MM.1S (cell line): ENCODE measurements at regions not wholly inside any gene's neighbourhood (a gene's known extent, or its start where the extent isn't known, plus 50 kb on each side); places are given as distances from the start of the nearest gene placed in this dataset.
A peak's percentile ranks its signal among the peaks of the same experiment; 100 is the strongest.

Experiments
- DNase-seq: peaks from one replicate; pipeline ENCODE4 v3.0.0-alpha.2; 2015
- H2AFZ ChIP-seq: fragments of 300-600 bp; sonication (generic); 2 replicates; pipeline ENCODE4 v1.6.0; 2016; ENCODE audit warnings: antibody characterized with exemption, low read length
- H3F3A ChIP-seq: fragments of 300-600 bp; sonication (generic); 2 replicates; pipeline ENCODE4 v1.6.1; 2016; ENCODE audit warnings: mild to moderate bottlenecking, antibody characterized with exemption, low read length, moderate library complexity, mixed read lengths; ENCODE audit not compliant: insufficient read depth
- H3K27ac ChIP-seq: fragments of 300-600 bp; sonication (generic); 2 replicates; pipeline ENCODE4 v1.5.1; 2016; ENCODE audit warnings: mild to moderate bottlenecking, low read length
- H3K27me3 ChIP-seq: fragments of 300-600 bp; sonication (generic); replicated peaks from 2 replicates; pipeline ENCODE4 v1.6.0; 2016; ENCODE audit warnings: low read length; ENCODE audit not compliant: insufficient read depth
- H3K36me3 ChIP-seq: fragments of 300-600 bp; sonication (generic); replicated peaks from 2 replicates; pipeline ENCODE4 v1.6.1; 2016; ENCODE audit warnings: mild to moderate bottlenecking, low read length, mixed read lengths; ENCODE audit not compliant: insufficient read depth
- H3K4me1 ChIP-seq: fragments of 300-600 bp; sonication (generic); 2 replicates; pipeline ENCODE4 v1.6.1; 2016; ENCODE audit warnings: low read length, mixed read lengths
- H3K4me2 ChIP-seq: fragments of 300-600 bp; sonication (generic); 2 replicates; pipeline ENCODE4 v1.6.0; 2016; ENCODE audit warnings: low read depth, low read length
- H3K4me3 ChIP-seq: fragments of 300-600 bp; sonication (generic); 2 replicates; pipeline ENCODE4 v1.5.1; 2016; ENCODE audit warnings: low read length, mixed read lengths
- H3K79me2 ChIP-seq: fragments of 300-600 bp; sonication (generic); 2 replicates; pipeline ENCODE4 v1.6.1; 2016; ENCODE audit warnings: mixed run types, low read length, mixed read lengths
- H3K9ac ChIP-seq: fragments of 300-600 bp; sonication (generic); 2 replicates; pipeline ENCODE4 v1.6.1; 2016; ENCODE audit warnings: low read length, mixed read lengths
- H3K9me2 ChIP-seq: fragments of 300-600 bp; sonication (generic); replicated peaks from 2 replicates; pipeline ENCODE4 v1.6.1; 2016; ENCODE audit warnings: mild to moderate bottlenecking, low read length, mixed read lengths; ENCODE audit not compliant: insufficient read depth
- H3K9me3 ChIP-seq: fragments of 300-600 bp; sonication (generic); replicated peaks from 2 replicates; pipeline ENCODE4 v1.6.1; 2016; ENCODE audit warnings: mild to moderate bottlenecking, low read length, mixed read lengths; ENCODE audit not compliant: insufficient read depth
- H4K20me1 ChIP-seq: fragments of 300-600 bp; sonication (generic); 2 replicates; pipeline ENCODE4 v1.6.1; 2016; ENCODE audit warnings: mild to moderate bottlenecking, low read length, moderate library complexity, mixed read lengths; ENCODE audit not compliant: insufficient read depth
- CTCF ChIP-seq: fragments of 300-600 bp; sonication (generic); IDR thresholded peaks from 2 replicates; pipeline ENCODE4 v1.5.1; 2016; ENCODE audit warnings: antibody characterized with exemption, low read length, mixed read lengths
- EZH2 ChIP-seq: fragments of 300-600 bp; sonication (generic); optimal IDR thresholded peaks from 2 replicates; pipeline ENCODE3; 2017; ENCODE audit warnings: low read depth, mild to moderate bottlenecking, antibody characterized with exemption, low read length, mixed read lengths
- EZH2phosphoT487 ChIP-seq: fragments of 300-600 bp; sonication (generic); IDR thresholded peaks from 2 replicates; pipeline ENCODE4 v1.6.1; 2018; ENCODE audit warnings: antibody characterized with exemption, low read length

- no peaks in the 10 kb centered on the region for H4K20me1 ChIP-seq
- H3K9ac ChIP-seq = no peak overlapping the region
- H3K4me1 ChIP-seq = 0 out of 2 replicates have a peak, but pooled peaks cover 5% of the 10 kb centered on the region
- H3K9me3 ChIP-seq = no peaks in the 10 kb centered on the region
- no peak overlapping the region for H2AFZ ChIP-seq
- H3K36me3 ChIP-seq = no peaks in the 10 kb centered on the region
- no peak overlapping the region for H3K4me3 ChIP-seq
- TF ChIP-seq EZH2 (no peak), EZH2phosphoT487 (no peak), CTCF (no peak)
- H3K27me3 ChIP-seq = no peaks in the 10 kb centered on the region
- no peaks in the 10 kb centered on the region for H3K9me2 ChIP-seq
- no peaks in the 10 kb centered on the region for H3F3A ChIP-seq
- peak overlapping the region; percentile 2; the same call in 1 of the 2 replicates for H3K27ac ChIP-seq
- DNase-seq = no peak
- H3K4me2 ChIP-seq = no peak overlapping the region
- no peaks in the 10 kb centered on the region for H3K79me2 ChIP-seq
These were observed 224.0 kb upstream of the ARHGEF26 start for GRCh38 chr3:153897025-153897723.

- Histone ChIP-seq H3K9me3 (no peaks in the 10 kb centered on the region), H3K9me2 (no peaks in the 10 kb centered on the region), H3K4me1 (0 out of 2 replicates have a peak, but pooled peaks cover 5% of the 10 kb centered on the region), H2AFZ (no peak overlapping the region), H3K36me3 (no peaks in the 10 kb centered on the region), H3K4me3 (no peak overlapping the region), H3K79me2 (no peaks in the 10 kb centered on the region), H3K9ac (no peak overlapping the region), H3K4me2 (no peak overlapping the region), H4K20me1 (no peaks in the 10 kb centered on the region), H3K27me3 (no peaks in the 10 kb centered on the region), H3K27ac (peak overlapping the region; percentile 2; the same call in 1 of the 2 replicates), H3F3A (no peaks in the 10 kb centered on the region)
- peak; percentile 32 for DNase-seq
- TF ChIP-seq EZH2phosphoT487 = no peak
- TF ChIP-seq CTCF = no peak
- TF ChIP-seq EZH2 = no peak
These were observed 223.3 kb upstream of the ARHGEF26 start for GRCh38 chr3:153897842-153898241.

- no peak overlapping the region for H2AFZ ChIP-seq
- H3K4me3 ChIP-seq = no peak overlapping the region
These were observed 220.0 kb upstream of the ARHGEF26 start for GRCh38 chr3:153901152-153901551.

More at GRCh38 chr3:153901152-153901551, 220.0 kb upstream of the ARHGEF26 start:
- H4K20me1 ChIP-seq = no peaks in the 10 kb centered on the region
- H3K9me2 ChIP-seq = no peaks in the 10 kb centered on the region
- DNase-seq = no peak
- no peaks in the 10 kb centered on the region for H3K9me3 ChIP-seq
- 0 out of 2 replicates have a peak, but pooled peaks cover 5% of the 10 kb centered on the region for H3K4me1 ChIP-seq
- H3K27me3 ChIP-seq = no peaks in the 10 kb centered on the region
- H3K9ac ChIP-seq = no peak overlapping the region
- H3K36me3 ChIP-seq = no peaks in the 10 kb centered on the region
- H3F3A ChIP-seq = no peaks in the 10 kb centered on the region
- no peak overlapping the region for H3K4me2 ChIP-seq
- no peaks in the 10 kb centered on the region for H3K79me2 ChIP-seq
- no peak overlapping the region for H3K27ac ChIP-seq
- no peak for TF ChIP-seq EZH2phosphoT487
- no peak for TF ChIP-seq CTCF
- TF ChIP-seq EZH2 = no peak
